ENCODE measurements at regions not wholly inside any gene's neighbourhood (a gene's known extent, or its start where the extent isn't known, plus 50 kb on each side); places are given as distances from the start of the nearest gene placed in this dataset.

DNA sequence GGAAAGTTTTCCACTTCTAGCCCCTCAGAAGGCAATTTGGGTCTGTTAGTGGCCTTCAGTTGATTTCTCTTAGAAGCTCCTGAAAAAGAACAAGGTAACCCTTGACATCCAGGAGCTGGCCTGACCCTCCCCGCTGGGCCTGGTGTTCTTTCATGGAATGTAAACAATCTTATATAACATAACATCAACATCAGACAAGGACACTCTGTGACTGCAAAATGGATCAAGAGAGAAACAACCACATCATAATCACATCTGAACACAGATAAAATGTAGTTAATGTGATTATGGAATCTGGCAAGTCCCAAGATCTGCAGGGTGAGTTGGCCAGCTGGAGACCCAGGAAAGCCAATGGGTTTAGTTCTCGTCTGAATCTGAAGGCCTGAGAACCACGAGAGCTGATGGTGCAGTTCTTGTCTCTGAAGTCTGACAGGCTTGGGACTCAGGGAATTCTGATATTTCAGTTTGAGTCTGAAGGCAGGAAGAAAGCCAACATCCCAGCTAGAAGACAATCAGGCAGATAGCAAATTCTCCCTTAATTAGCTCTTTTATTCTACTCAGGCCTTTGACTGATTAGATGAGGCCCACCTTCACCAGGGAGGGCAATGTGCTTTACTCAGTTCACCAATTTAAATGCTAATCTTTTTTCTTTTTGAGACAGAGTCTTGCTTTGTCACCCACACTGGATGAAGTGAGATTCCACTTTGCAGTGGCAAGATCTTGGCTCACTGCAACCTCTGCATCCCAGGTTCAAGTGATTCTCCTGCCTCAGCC lies 91.4 kb upstream of the NAMPT start:
- TF ChIP-seq, protein P1, sequence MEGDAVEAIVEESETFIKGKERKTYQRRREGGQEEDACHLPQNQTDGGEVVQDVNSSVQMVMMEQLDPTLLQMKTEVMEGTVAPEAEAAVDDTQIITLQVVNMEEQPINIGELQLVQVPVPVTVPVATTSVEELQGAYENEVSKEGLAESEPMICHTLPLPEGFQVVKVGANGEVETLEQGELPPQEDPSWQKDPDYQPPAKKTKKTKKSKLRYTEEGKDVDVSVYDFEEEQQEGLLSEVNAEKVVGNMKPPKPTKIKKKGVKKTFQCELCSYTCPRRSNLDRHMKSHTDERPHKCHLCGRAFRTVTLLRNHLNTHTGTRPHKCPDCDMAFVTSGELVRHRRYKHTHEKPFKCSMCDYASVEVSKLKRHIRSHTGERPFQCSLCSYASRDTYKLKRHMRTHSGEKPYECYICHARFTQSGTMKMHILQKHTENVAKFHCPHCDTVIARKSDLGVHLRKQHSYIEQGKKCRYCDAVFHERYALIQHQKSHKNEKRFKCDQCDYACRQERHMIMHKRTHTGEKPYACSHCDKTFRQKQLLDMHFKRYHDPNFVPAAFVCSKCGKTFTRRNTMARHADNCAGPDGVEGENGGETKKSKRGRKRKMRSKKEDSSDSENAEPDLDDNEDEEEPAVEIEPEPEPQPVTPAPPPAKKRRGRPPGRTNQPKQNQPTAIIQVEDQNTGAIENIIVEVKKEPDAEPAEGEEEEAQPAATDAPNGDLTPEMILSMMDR (IDR thresholded peaks at IDR 0.05; ENCODE audit: insufficient read depth, low read depth, low read length): no peak
- DNase-seq (ENCODE audit: low read depth): peak; percentile 73
- H3K4me3 ChIP-seq (ENCODE audit: low read depth, low read length): no peak overlapping the region

DNA sequence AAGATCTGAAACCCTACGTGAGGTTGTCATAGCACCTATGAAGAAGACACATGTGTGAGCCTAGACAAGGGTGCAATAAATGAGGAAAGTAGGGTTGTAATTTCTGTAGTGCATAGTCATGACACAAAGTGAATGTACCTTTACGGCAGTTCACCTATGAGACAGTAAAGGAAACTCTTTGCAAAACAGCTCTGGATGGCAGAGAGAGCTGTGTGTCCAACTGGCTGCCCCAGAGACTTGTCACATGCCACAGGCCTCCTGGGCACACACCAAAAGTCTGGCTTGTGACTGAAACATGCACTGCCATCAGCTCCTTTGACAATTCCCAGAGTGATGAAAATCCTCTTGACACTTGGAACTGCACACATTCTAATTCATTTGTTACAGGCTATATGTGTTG lies 90.7 kb upstream of the NAMPT start:
- no peak overlapping the region for H3K4me3 ChIP-seq (ENCODE audit: low read depth, low read length)
- TF ChIP-seq, protein P1 (IDR thresholded peaks at IDR 0.05; ENCODE audit: insufficient read depth, low read depth, low read length): no peak
- DNase-seq (ENCODE audit: low read depth): no peak

DNA sequence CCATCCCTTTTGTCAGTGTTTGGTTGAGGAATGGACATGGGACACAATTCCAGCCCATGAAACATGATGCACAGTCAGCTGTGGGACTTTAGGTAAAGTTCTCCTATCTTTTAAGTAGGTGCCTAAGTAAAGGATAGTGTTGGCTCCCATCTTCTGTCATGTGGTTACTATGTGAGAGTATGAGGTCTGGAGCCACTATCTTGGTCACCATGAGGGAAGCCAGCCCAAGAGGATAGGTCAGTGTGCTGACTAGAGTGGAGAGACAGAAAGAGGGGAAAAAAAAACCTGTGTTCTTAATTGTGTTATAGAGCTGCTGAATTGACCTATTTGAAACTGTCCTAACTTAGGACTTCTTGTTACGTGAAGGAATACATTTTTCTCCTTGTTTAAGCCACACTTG lies 89.7 kb upstream of the NAMPT start:
- TF ChIP-seq, protein P1 (IDR thresholded peaks at IDR 0.05; ENCODE audit: insufficient read depth, low read depth, low read length): no peak
- no peak overlapping the region for H3K4me3 ChIP-seq (ENCODE audit: low read depth, low read length)
- DNase-seq (ENCODE audit: low read depth): no peak

DNA sequence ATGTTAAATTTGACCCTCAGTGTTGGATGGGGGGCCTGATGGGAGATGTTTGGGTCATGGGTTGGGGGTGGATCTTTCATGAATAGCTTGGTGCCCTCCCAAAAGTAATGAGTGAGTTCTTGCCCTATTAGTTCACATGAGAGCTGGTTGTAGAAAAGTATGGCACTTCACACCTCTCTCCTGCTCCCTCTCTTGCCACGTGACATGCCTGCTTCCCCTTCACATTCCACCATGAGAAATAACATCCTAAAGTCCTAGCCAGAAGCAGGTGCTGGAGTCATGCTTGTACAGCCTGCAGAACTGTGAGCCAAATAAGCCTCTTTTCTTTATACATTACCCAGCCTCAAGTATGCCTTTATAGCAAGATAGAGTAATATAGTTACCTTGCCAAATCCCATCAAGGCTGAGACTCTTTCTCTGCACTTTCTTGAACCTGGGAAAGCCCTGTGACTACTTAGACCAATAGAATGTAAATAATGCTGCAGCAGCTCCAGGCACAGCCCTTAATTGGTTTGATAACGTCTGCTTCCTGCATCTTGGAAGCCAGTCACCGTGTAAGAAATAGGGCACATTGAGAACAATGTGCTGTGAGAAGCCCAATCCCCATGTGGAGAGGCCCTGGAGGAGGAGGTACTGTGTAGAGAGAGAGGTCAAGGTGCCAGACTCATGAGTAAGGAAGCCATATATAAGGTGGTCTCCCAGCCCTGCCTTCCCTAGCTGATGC lies 88.0 kb upstream of the NAMPT start:
- no peak overlapping the region for H3K4me3 ChIP-seq (ENCODE audit: low read depth, low read length)
- DNase-seq (ENCODE audit: low read depth): peak; percentile 65
- TF ChIP-seq, protein P1 (IDR thresholded peaks at IDR 0.05; ENCODE audit: insufficient read depth, low read depth, low read length): no peak

DNA sequence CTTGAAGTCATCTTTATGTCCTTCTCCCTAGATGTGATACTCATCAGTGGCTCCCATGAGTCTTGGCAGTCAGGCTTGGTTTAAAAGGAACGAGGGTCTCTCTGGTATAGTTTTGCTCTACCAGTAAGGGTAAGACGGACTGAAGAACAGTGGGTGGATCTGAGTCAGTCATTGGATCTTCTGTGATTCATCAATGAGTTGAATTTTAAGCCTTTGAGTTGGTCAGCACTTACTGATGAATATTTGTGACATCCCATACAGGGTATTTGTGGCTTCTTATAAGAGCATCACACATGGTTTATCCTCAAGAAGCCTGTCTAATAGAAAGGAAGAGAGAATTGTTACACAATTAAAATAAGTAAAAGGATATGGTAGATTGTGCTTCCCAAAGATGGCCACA lies 87.3 kb upstream of the NAMPT start:
- H3K4me3 ChIP-seq (ENCODE audit: low read depth, low read length): no peak overlapping the region
- no peak for DNase-seq (ENCODE audit: low read depth)
- TF ChIP-seq, protein P1 (IDR thresholded peaks at IDR 0.05; ENCODE audit: insufficient read depth, low read depth, low read length): no peak

DNA sequence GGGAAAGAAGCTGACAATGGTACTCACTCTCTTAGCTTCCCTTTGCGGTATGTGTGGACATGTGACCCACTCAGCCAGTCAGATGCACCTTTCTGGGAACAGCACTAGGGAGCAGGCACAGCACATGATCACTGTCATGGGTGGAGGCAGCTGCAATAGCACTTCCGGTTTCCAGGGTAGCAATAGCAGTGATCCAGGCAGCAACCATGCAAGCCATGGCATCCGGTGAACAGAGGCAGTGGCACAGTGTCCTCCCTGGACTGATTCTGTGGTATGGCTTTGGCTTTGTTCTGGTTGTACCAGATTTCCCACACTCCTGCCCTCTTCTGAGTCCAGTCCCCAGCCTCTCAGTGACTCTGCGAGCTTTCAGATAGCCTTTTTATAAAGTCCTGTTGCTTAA lies 86.8 kb upstream of the NAMPT start:
- TF ChIP-seq, protein P1 (IDR thresholded peaks at IDR 0.05; ENCODE audit: insufficient read depth, low read depth, low read length): no peak
- no peak overlapping the region for H3K4me3 ChIP-seq (ENCODE audit: low read depth, low read length)
- no peak for DNase-seq (ENCODE audit: low read depth)

Data from fibroblast of villous mesenchyme (primary cell).